ENCODE measurements at regions not wholly inside any gene's neighbourhood (a gene's known extent, or its start where the extent isn't known, plus 50 kb on each side); places are given as distances from the start of the nearest gene placed in this dataset.

DNA sequence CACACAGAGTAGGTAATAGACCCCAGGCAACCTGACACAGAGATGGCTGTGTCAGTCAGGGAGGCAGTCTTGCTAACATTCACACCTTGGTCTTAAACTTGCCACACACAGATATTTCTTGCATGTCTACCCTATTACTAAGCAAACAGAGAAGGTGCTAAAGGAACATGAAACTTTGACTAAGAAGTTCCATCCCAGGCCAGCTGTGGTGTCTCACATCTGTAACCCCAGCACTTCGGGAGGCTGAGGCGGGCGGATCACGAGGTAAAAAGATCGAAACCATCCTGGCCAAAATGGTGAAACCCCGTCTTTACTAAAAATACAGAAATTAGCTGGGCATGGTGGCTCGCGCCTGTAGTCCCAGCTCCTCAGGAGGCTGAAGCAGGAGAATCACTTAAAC is 222.4 kb upstream of the JARID2 start:
- no peak for DNase-seq (ENCODE audit: low read depth)

DNA sequence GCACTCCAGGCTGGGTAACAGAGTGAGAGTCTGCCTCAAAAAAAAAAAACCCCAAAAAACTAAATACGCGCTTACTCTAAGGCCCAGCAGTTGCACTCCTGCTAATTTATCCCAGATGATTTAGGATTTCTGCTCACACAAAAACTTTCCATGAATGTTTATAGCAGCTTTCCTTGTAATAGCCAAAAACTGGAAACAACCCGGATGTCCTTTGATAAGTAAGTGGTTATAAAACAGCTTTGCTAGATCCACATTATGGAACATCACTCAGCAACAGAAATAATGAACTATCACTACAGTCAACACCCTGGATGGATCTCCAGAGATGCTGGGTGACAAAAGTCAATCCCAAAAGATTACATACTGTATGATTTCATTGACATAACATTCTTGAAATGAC is 220.4 kb upstream of the JARID2 start:
- DNase-seq (ENCODE audit: low read depth): no peak

DNA sequence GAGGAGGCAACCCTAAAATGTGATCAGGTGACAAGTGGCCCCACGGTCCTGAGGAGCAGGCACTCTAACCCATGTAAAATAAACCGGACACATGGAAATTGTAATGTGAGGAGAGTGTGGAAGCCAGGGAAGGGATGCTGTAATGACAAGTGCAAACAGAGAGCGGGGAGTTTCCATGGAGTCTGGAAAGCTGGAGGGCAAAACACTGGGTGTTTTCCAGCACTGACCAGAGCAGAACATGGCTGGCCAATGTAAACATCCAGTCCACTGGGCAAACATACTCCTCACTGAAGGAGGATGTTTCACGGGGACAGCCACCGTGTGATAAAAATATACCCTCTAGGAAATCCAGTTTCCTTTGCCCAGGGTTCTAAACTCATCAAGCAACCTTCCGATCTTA is 219.0 kb upstream of the JARID2 start:
- no peak for DNase-seq (ENCODE audit: low read depth)

DNA sequence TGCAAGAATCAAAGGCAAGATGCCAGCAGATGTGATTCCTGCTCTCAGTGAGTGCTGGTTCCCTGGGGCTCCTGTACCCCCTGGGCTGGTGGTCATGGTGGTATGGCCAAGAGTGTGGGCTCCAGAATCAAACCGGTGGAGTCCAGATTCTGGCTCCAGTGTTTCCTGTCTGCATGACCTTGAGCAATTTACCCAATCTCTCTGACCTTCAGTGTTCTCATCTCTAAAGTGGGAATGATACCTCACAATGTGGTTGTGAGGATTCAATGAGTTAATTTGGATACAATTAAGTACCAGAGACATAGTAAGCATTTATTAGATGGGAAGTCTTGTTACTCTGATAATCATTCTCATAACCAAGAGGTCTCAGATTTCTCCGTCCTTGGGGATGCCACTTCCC is 218.4 kb upstream of the JARID2 start:
- no peak for DNase-seq (ENCODE audit: low read depth)

DNA sequence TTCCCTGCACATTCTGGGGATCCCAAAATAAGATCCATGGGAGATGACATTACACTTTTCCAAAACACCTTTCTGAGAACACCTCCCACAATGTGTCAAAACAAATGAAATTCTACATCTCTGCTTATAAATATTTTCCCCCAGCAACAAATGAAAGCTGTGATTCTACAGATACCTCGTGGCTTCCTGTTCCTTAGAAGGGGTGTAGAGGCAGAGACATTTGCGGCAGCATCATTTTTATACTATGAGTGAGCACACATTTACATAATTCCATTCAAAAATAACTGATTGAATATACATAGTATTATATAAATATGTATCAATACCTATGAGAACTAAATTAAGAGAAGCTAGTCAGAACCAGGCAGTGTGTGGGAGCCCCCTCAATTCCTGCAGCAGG is 213.9 kb upstream of the JARID2 start:
- DNase-seq (ENCODE audit: low read depth): no peak

DNA sequence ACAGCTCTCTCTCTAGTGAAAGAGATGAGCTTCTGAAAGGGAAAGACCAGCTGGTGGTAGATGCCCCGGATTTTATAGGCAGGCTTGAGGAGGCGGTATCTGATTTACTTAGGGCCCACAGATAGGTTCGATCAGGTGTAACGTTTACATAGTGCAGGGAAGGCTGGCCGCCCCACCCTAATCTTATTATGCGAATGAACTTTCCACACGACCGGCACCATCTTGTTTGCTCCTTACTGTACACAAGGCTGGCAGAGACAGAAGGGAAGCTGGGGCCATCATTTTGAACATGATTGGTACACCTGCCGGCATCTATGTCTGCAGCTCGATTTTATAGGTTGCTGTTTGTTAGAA is 212.0 kb upstream of the JARID2 start:
- no peak for DNase-seq (ENCODE audit: low read depth)

DNA sequence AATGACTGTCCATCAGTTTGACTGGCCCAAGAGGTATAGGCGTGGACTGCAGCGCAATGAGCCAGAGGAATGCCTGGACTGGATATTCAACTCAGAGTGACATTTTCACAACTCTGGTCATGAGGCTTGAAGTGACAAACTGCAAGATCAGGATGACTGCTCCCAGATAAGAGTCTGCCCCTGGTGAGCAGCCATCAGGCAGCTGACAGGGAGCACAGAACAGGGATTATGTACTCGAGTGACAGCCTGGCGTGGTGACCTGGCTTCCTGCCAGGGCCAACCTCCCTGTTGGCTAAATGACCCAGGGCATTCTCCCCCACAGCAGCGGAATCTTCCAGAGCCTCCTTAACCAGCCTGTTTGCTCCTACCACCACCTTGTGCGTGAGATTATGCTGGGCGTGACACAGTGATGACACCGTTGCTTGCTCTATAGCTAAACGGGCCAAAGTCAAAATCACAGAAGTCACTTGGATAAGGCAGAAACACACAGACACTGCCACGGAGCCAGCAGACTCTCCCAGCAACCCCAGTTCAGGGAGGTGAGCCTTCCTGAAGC is 209.1 kb upstream of the JARID2 start:
- no peak for DNase-seq (ENCODE audit: low read depth)

DNA sequence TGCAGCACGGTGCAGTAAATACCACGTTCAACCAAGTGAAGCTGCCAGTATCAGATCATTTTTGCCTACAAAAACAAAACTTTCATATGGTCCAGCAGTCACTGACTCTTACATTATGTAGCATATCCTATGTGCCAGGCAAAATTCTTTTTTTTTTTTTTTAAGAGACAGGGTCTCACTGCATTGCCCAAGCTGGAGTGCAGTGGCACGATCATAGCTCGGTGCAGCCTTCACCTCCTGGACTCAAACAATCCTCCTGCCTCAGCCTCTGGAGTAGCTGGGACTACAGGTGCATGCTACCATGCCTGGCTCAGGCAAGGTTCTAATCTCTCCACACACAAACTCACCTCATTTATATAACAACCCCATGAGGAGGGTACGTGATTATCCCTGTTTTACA is 208.6 kb upstream of the JARID2 start:
- DNase-seq (ENCODE audit: low read depth): no peak

DNA sequence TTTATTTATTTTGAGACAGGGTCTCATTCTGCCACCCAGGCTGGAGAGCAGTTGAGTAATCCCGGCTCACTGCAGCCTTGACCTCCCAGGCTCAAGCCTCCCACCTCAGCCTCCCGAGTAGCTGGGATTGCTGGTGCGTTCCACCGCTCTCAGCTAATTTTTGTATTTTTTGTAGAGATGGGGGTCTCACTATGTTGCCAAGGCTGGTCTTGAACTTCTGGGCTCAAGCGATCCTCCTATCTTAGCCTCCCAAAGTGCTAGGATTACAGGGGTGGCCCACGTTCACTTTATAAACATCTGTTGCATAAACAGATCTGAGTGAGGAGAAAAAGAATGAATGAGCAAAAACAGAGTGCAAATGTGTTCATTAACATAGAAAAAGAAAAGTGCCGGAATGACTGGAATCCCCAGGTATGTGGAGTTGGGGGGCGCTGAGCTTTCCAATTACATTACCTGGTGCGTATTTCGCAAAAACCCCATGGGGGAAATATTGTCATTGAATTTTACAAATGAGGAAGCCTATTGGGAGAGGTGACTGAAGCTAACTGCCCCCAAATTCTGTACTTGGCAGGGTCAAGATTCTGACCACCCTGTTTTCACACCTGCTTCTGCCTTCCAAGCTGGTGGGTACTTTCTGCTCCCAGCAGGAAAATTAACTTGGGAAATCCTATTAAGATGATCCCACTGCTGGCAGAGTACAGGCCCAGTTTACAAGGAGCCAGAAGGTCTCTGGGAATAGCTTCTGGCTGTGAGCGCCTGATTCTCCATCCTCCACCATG is 207.7 kb upstream of the JARID2 start:
- DNase-seq (ENCODE audit: low read depth): no peak

DNA sequence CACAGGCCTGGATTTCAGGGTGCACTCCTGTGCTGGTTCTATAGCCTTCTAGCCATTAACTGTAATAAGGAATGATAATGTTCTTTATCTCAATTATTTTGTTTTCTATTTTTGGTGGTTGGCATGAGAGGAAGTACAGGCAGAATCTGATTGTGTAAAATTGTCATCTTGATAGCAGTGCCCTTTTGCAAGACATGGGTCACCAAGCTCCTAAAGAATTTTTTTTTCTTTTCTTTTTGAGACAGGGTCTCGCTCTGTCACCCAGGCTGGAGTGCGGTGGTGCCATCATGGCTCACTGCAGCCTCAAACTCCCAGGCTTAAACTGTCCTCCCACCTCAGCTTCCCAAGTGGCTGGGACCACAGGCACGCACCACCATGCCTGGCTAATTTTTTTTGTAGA is 206.7 kb upstream of the JARID2 start:
- DNase-seq (ENCODE audit: low read depth): no peak

DNA sequence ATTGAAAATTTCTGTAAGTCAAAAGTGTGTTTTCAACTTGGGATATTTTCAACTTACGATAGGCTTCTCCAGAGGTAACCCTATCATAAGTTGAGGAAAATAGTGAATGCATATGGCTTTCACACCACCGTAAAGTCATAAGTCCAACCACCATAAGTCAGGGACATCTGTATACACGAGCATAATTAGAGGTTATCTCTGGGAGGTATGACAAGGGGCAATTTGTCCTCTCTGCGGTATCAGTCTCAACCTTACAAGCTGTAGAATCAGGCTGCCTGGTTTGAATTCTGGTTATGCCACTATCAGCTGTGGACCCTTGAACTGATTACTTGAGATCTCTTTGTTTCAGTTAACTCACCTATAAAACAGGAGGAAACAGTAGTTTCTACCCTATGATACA is 202.9 kb upstream of the JARID2 start:
- DNase-seq (ENCODE audit: low read depth): no peak

DNA sequence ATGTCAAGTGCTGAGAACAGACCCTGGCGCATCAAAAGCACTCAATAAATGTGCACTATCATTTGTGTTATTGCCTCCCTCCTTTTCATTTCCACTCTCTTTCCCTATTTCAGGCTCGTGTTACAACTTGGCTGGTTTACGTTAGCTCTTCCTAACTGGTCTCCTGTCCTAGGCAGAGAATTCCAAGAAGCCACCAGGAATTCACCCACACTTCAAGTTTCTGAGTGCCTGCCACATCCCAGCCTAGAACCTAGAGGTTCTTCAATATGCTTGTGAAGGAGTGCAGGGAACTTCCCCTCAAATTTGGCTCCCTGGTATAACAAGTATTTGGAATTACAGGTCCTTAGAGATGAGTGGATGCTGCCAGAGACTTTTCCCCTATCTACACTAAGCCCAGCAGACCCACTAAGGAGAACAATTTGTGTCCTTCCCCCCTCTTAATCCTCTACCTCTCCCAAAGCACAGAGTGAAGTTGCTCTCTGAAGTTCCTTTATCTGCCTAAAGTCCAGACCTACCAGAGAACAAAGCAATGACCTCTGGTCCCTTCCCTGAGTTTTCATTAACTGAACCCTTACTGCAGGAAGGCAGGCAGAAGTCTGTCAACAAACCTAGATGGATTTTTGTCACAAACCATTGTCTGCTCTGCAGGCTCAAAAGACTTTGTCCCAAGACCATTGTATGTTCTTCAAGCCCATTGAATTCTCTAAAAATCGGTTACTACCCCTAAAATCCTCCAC is 201.6 kb upstream of the JARID2 start:
- no peak for DNase-seq (ENCODE audit: low read depth)

DNA sequence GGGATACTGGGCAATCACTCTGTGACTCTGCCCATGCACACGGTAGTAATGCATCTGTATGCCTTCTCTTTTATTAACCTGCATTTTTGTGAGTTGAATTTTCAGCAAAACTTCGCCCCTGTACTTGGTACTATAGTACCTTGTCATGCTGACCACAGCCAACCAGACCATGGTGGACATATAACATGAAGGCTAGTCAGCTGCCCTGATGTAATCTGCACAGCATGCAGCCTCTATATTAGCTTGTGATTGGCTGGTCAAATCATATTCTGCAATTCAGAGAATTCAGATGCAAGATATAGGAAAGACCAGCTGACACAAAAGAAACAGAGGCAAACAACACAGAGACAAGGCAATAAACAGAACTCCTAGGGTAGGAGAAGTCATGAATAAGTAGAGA is 200.9 kb upstream of the JARID2 start:
- DNase-seq (ENCODE audit: low read depth): no peak

DNA sequence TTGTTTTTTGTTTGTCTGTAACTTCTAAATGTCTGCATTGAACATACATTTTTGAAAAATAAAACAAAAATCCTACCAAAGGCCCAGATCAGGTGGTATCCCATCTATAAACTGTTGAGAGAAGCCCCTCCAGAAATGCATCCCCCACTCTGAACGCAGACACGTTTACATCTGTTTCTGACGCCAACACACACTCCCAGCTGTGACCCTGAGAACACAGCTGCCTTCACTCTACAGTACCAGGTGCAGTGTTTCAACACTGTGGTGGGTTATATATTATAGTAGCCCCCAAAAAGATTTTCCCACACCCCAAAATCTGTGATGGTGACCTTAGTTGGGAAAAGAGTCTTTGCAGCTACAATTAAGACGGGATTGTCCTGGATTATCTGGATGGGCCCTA is 199.1 kb upstream of the JARID2 start:
- DNase-seq (ENCODE audit: low read depth): no peak

DNA sequence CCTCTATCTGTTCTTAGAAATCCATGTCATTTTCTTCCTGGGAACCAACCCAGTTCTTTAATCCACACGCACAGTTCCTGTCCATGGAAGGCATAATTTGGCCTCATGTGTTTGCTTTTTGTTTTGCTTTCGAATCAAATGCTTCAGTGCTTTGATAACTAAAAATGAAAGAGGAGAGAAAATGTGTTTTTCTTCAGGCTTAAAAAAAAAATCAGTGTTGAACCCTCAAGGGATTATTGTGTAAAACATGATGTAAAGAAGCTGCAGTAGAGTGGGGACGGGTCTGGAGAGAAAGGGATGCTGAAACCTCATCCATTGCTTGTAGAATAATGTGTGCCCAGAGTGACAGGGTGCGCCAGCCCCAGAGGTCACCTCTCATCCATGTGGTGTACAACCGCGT is 197.5 kb upstream of the JARID2 start:
- no peak for DNase-seq (ENCODE audit: low read depth)

DNA sequence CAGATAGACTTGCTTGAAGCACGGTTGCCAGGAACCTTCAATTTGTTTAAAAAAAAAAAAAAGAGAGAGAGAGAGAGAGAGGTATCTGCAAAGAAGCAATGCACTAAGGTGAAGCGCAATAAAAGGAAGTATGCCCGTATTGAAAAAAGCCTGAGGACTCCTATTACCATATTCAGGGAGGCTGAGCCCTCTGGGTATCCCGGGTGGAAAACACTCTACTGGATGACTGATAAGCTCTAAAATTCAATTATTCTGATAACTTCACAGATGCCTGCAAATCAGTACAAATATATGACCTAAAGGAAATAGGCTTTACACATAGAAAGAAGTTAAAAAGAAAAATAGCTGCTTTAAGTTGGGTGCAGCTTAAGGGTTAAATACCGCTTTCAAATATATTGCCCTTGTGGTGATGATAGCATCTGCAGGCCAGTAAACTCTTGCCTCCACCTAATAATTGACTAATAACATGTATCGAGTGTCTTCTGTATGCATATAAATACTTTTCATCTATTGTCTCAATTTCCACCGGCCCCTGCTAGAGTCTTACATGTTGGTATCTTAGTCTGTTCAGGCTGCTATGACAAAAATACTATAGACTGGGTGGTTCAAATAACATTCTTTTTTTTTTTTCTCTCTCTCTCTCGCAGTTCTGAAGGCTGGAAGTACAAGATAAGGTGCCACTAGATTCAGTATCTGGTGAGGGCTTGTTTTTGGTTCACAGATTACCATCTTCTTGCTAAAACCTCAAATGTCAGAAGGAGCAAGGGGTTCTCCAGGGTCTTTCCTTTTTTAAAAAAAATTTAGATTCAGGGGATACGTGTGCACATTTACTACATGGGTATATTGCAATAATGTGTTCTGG is 187.4 kb upstream of the JARID2 start:
- DNase-seq (ENCODE audit: low read depth): no peak

DNA sequence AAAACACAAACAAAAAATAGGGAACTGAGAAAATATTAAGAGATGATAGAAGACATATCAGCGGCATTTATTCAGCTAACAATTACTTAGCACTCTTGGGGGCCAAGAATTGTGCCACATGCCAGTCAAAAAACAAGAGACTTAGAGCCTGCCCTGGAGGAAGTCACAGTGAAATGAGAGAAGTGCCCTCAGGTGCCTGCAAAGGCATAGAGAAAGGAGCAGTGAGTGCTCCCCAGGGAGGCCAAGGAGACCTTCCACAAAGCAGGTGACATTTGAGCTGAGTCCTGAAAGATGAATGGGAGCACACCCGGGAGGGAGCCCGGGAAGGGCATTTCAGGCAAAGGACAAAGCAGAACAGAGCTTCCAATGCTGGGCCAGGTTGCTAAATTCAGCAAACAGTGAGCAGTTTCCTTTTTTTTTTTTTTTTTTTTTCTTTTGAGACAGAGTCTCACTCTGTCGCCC is 184.7 kb upstream of the JARID2 start:
- DNase-seq (ENCODE audit: low read depth): no peak

DNA sequence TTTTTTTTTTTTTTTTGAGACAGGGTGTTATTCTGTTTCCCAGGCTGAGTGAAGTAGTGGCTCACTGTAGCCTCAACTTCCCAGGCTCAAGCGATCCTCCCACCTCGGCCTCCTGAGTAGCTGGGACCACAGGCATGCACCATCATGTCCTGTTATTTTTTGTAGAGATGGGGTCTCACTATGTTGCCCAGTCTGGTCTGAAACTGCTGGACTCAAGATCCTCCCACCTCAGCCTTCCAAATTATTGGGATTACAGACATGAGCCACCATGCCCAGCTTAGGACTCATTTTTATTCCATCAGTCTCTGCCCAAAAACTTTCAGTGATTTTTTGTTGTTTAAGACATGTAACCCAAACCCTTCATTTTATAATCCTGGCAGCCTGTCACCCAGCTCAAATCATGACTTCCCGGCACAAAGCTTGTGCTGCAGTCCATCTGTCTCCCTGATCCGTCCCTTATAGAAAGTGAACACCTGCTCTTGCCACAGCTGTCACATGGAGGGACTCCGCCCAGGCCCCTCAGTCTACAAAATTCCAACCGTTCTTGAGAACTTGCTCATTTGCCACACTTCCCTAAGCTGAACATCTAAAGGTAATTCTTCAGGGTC is 183.9 kb upstream of the JARID2 start:
- no peak for DNase-seq (ENCODE audit: low read depth)

DNA sequence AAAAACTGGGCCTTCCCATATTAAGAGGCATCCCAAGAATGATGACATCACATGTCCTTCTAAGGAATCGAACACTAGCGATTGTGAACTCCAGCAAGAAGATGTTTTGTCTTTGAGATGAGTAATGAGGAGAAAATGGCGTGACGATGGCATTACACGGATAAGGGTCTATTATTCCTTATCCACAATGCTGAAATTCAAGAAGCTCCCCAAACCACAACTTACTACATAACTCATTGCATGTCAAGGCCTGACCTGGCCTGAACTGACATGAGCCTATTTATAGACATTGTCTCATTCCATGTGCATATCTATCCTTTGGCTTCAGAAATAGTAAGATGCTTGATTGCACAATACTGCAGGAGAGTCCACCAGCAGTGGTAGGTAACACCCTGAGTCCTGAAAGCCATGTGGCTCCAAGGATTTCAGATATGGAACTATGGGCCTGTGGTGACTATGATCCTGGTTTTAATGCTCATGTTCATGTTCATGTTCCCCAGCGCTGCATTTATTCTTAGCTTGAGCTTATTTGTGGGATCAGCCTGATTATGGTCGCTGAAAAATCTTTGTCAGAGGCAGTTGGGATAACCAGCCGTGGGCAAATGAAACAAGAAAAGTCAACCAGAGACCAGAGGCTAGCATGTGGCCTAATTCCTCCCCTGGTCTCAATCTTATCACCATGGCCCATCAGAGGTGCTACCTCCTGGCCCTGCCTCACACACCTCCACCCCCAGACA is 183.2 kb upstream of the JARID2 start:
- DNase-seq (ENCODE audit: low read depth): no peak

DNA sequence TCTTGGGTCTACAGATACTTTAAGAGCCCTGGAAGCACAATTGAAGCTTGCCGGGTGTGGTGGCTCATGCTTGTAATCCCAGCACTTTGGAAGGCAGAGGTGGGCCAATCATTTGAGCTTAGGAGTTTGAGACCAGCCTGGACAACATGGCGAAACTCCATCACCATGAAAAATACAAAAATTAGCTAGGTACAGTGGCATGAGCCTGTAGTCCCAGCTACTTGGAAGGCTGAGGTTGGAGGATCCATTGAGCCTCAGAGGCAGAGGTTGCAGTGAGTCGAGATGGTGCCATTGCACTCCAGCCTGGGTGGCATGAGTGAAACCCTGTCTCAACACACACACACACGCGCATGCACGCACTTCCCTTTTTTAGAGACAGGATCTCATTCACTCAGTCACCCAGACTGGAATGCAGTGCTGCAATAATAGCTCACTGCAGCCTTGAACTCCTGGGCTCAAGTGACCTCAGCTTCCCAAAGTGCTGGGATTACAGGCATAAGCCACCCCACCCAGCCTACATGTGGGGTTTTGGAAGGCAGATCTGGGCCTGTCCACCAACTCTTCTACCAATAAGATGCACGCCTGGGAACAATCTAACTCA is 182.5 kb upstream of the JARID2 start:
- DNase-seq (ENCODE audit: low read depth): no peak
